Fibroblast of mammary gland (primary cell): ENCODE measurements at regions not wholly inside any gene's neighbourhood (a gene's known extent, or its start where the extent isn't known, plus 50 kb on each side); places are given as distances from the start of the nearest gene placed in this dataset.

Experiments used
- DNase-seq: peaks from one replicate; pipeline ENCODE4 v3.0.0-alpha.2; 2010; ENCODE audit warnings: low read depth
- H3K4me3 ChIP-seq: 2 replicates; pipeline ENCODE4 v1.5.1; 2011; ENCODE audit warnings: low read depth, mild to moderate bottlenecking, low read length, moderate library complexity; ENCODE audit not compliant: control insufficient read depth
- CTCF ChIP-seq: conservative IDR thresholded peaks from 2 replicates; pipeline ENCODE4 v1.5.1; 2011; ENCODE audit warnings: low read depth, low read length, inconsistent platforms; ENCODE audit not compliant: control insufficient read depth, insufficient read depth

GRCh38 chr5:103829585-103829984 is 267.0 kb upstream of the NUDT12 start:
- no peak for DNase-seq
- TF ChIP-seq CTCF = peak; percentile 28
- H3K4me3 ChIP-seq = no peak overlapping the region

- DNase-seq = no peak
- TF ChIP-seq CTCF = no peak
- H3K4me3 ChIP-seq = no peak overlapping the region
Observed at GRCh38 chr5:103827976-103828375, 265.4 kb upstream of the NUDT12 start.

GRCh38 chr5:103821361-103821760 is 258.8 kb upstream of the NUDT12 start:
- no peak for DNase-seq
- H3K4me3 ChIP-seq = no peak overlapping the region
- TF ChIP-seq CTCF = no peak

- peak; percentile 95 for TF ChIP-seq CTCF
- H3K4me3 ChIP-seq = no peak overlapping the region
- DNase-seq = peak; percentile 45
Observed at GRCh38 chr5:103808464-103809106, 246.0 kb upstream of the NUDT12 start.

GRCh38 chr5:103804711-103805110 is 242.1 kb upstream of the NUDT12 start:
- H3K4me3 ChIP-seq = no peak overlapping the region
- DNase-seq = peak; percentile 22
- TF ChIP-seq CTCF = no peak

- H3K4me3 ChIP-seq = no peak overlapping the region
- no peak for TF ChIP-seq CTCF
- DNase-seq = peak; percentile 4
Observed at GRCh38 chr5:103801681-103802080, 239.1 kb upstream of the NUDT12 start.

- H3K4me3 ChIP-seq = no peak overlapping the region
- TF ChIP-seq CTCF = no peak
- peak; percentile 19 for DNase-seq
Observed at GRCh38 chr5:103800741-103801495, 238.3 kb upstream of the NUDT12 start.
